ENCODE measurements at regions not wholly inside any gene's neighbourhood (a gene's known extent, or its start where the extent isn't known, plus 50 kb on each side); places are given as distances from the start of the nearest gene placed in this dataset.

- no peak for TF ChIP-seq CTCF (IDR thresholded peaks at IDR 0.05; ENCODE audit: low read depth, low read length)
- no peak for TF ChIP-seq MAX (IDR thresholded peaks at IDR 0.05; ENCODE audit: low read depth, low read length)
These were observed 621.4 kb downstream of the PDCD6IP start for GRCh38 chr3:34419801-34420200.
